ENCODE measurements at regions not wholly inside any gene's neighbourhood (a gene's known extent, or its start where the extent isn't known, plus 50 kb on each side); places are given as distances from the start of the nearest gene placed in this dataset.

- Histone ChIP-seq H2AFZ (ENCODE audit: low read length) (no peak overlapping the region), H3K18ac (ENCODE audit: insufficient read length, low read depth, low read length) (no peak overlapping the region), H3K23ac (ENCODE audit: insufficient read length, low read depth, low read length) (no peak overlapping the region), H4K8ac (replicated peaks; ENCODE audit: insufficient read length, low read depth, low read length) (no peak overlapping the region), H3K9me3 (ENCODE audit: control insufficient read depth, low read depth, low read length) (no peaks in the 10 kb centered on the region), H3K9ac (ENCODE audit: extremely low read depth, insufficient read length, low read length) (no peak overlapping the region), H2AK5ac (ENCODE audit: insufficient read length, low read length) (no peak overlapping the region), H4K5ac (ENCODE audit: insufficient read length, low read depth, low read length) (no peak overlapping the region), H3K79me1 (ENCODE audit: insufficient read depth, low read depth, low read length, poor library complexity, severe bottlenecking) (no peaks in the 10 kb centered on the region), H3T11ph (ENCODE audit: low read length) (no peak overlapping the region), H3K4ac (ENCODE audit: low read depth, low read length) (no peak overlapping the region), H3K27ac (ENCODE audit: insufficient read length, low read depth, low read length) (no peak overlapping the region), H2BK20ac (ENCODE audit: low read depth, low read length, poor library complexity, severe bottlenecking) (no peak overlapping the region), H3K79me2 (ENCODE audit: insufficient read depth, low read length) (no peaks in the 10 kb centered on the region), H3K23me2 (ENCODE audit: insufficient read length, low read depth, low read length, poor library complexity, severe bottlenecking) (no peaks in the 10 kb centered on the region), H3K4me2 (ENCODE audit: insufficient read depth, insufficient read length, low read length) (no peak overlapping the region), H2BK12ac (ENCODE audit: insufficient read length, low read depth, low read length) (no peak overlapping the region), H3K14ac (ENCODE audit: insufficient read depth, low read length) (no peak overlapping the region), H2BK15ac (ENCODE audit: low read depth, low read length) (no peak overlapping the region), H3K4me1 (ENCODE audit: insufficient read depth, low read length) (no peaks in the 10 kb centered on the region), H4K91ac (ENCODE audit: insufficient read length, low read depth, low read length) (no peak overlapping the region), H2BK5ac (ENCODE audit: insufficient read length, low read length) (no peak overlapping the region), H4K20me1 (ENCODE audit: control insufficient read depth, insufficient read depth, insufficient read length) (no peaks in the 10 kb centered on the region), H3K56ac (ENCODE audit: insufficient read length, low read depth, low read length) (no peak overlapping the region), H2BK120ac (ENCODE audit: low read depth, low read length, poor library complexity, severe bottlenecking) (no peak overlapping the region), H3K27me3 (ENCODE audit: insufficient read depth, low read length) (no peaks in the 10 kb centered on the region)
- Mint-ChIP-seq H3K36me3 (ENCODE audit: insufficient read depth in 1 of 3, low read depth in 3 of 3) (no peaks in the 10 kb centered on the region; a peak in 1 of 7 replicates), H3K9me3 (no peaks in the 10 kb centered on the region; a peak in 1 of 5 replicates), H3K27me3 (ENCODE audit: low read depth) (no peaks in the 10 kb centered on the region), H3K27ac (no peak overlapping the region), H3K4me3 (no peak overlapping the region), H3K4me1 (peaks cover 14 to 15% of the 10 kb centered on the region in 2 experiments)
- TF ChIP-seq CTCF (conservative IDR thresholded peaks at IDR 0.05), result no peak
- DNase-seq, result no peak
- WGBS (ENCODE audit: extremely low coverage, insufficient read length, low lambda C conversion rate), result no CpG with 5 or more reads among the region's 5 CpGs
These were observed 418.6 kb downstream of the TMEM38B start for GRCh38 chr9:106112935-106113334.

Data from H9 (cell line).